ENCODE measurements at regions not wholly inside any gene's neighbourhood (a gene's known extent, or its start where the extent isn't known, plus 50 kb on each side); places are given as distances from the start of the nearest gene placed in this dataset.

GRCh38 chr6:16832043-16832567, 70.8 kb upstream of the ATXN1 start:
- Histone ChIP-seq H3K4me3 (ENCODE audit: low read length, poor library complexity, severe bottlenecking) (no peak overlapping the region), H3K9me3 (ENCODE audit: insufficient read depth, low read depth, low read length) (no peaks in the 10 kb centered on the region), H3K4me1 (ENCODE audit: insufficient read depth, low read length, poor library complexity, severe bottlenecking) (peaks cover 32% of the 10 kb centered on the region), H3K36me3 (ENCODE audit: insufficient read depth, low read length) (no peaks in the 10 kb centered on the region), H2AFZ (ENCODE audit: low read length) (no peak overlapping the region), H3F3A (ENCODE audit: low read depth) (no peaks in the 10 kb centered on the region), H3K4me2 (ENCODE audit: low read depth, low read length, poor library complexity, severe bottlenecking) (no peak overlapping the region), H3K9me2 (replicated peaks; ENCODE audit: low read depth, low read length) (no peaks in the 10 kb centered on the region), H3K9ac (ENCODE audit: low read depth, low read length, poor library complexity, severe bottlenecking) (no peak overlapping the region), H4K20me1 (ENCODE audit: insufficient read depth, low read length, poor library complexity, severe bottlenecking) (no peaks in the 10 kb centered on the region), H3K27me3 (ENCODE audit: insufficient read depth, low read length, poor library complexity, severe bottlenecking) (no peaks in the 10 kb centered on the region), H3K79me2 (ENCODE audit: insufficient read depth, low read length) (no peaks in the 10 kb centered on the region)
- no peak for TF ChIP-seq EZH2phosphoT487 (IDR thresholded peaks at IDR 0.05; ENCODE audit: borderline replicate concordance)
- no peak for TF ChIP-seq CTCF (conservative IDR thresholded peaks at IDR 0.05; ENCODE audit: low read length)

- no peaks in the 10 kb centered on the region for H3K36me3 ChIP-seq (ENCODE audit: insufficient read depth, low read length)
- H3K4me3 ChIP-seq (ENCODE audit: low read length, poor library complexity, severe bottlenecking) = no peak overlapping the region
- H3K9me2 ChIP-seq (replicated peaks; ENCODE audit: low read depth, low read length) = no peaks in the 10 kb centered on the region
- no peaks in the 10 kb centered on the region for H3F3A ChIP-seq (ENCODE audit: low read depth)
- TF ChIP-seq CTCF (conservative IDR thresholded peaks at IDR 0.05; ENCODE audit: low read length) = no peak
- no peak for TF ChIP-seq EZH2phosphoT487 (IDR thresholded peaks at IDR 0.05; ENCODE audit: borderline replicate concordance)
- no peak overlapping the region for H3K4me2 ChIP-seq (ENCODE audit: low read depth, low read length, poor library complexity, severe bottlenecking)
- H3K79me2 ChIP-seq (ENCODE audit: insufficient read depth, low read length) = no peaks in the 10 kb centered on the region
- peak overlapping the region; percentile 65 for H2AFZ ChIP-seq (ENCODE audit: low read length)
- H4K20me1 ChIP-seq (ENCODE audit: insufficient read depth, low read length, poor library complexity, severe bottlenecking) = no peaks in the 10 kb centered on the region
- H3K9me3 ChIP-seq (ENCODE audit: insufficient read depth, low read depth, low read length) = no peaks in the 10 kb centered on the region
- H3K9ac ChIP-seq (ENCODE audit: low read depth, low read length, poor library complexity, severe bottlenecking) = no peak overlapping the region
- peaks cover 23% of the 10 kb centered on the region for H3K4me1 ChIP-seq (ENCODE audit: insufficient read depth, low read length, poor library complexity, severe bottlenecking)
- H3K27me3 ChIP-seq (ENCODE audit: insufficient read depth, low read length, poor library complexity, severe bottlenecking) = no peaks in the 10 kb centered on the region
Observed at GRCh38 chr6:16831136-16831535, 69.9 kb upstream of the ATXN1 start.

- Histone ChIP-seq H3K4me3 (ENCODE audit: low read length, poor library complexity, severe bottlenecking) (no peak overlapping the region), H3K36me3 (ENCODE audit: insufficient read depth, low read length) (no peaks in the 10 kb centered on the region), H3K9ac (ENCODE audit: low read depth, low read length, poor library complexity, severe bottlenecking) (no peak overlapping the region), H3K27me3 (ENCODE audit: insufficient read depth, low read length, poor library complexity, severe bottlenecking) (no peaks in the 10 kb centered on the region), H3K4me2 (ENCODE audit: low read depth, low read length, poor library complexity, severe bottlenecking) (no peak overlapping the region), H3K9me3 (ENCODE audit: insufficient read depth, low read depth, low read length) (no peaks in the 10 kb centered on the region), H2AFZ (ENCODE audit: low read length) (no peak overlapping the region), H3K9me2 (replicated peaks; ENCODE audit: low read depth, low read length) (no peaks in the 10 kb centered on the region), H3K79me2 (ENCODE audit: insufficient read depth, low read length) (no peaks in the 10 kb centered on the region), H4K20me1 (ENCODE audit: insufficient read depth, low read length, poor library complexity, severe bottlenecking) (no peaks in the 10 kb centered on the region), H3K4me1 (ENCODE audit: insufficient read depth, low read length, poor library complexity, severe bottlenecking) (peaks cover 25% of the 10 kb centered on the region), H3F3A (ENCODE audit: low read depth) (no peaks in the 10 kb centered on the region)
- TF ChIP-seq EZH2phosphoT487 (IDR thresholded peaks at IDR 0.05; ENCODE audit: borderline replicate concordance) (no peak), CTCF (conservative IDR thresholded peaks at IDR 0.05; ENCODE audit: low read length) (no peak)
Observed at GRCh38 chr6:16828058-16828457, 66.8 kb upstream of the ATXN1 start.
